HG03097 (cell line): ENCODE measurements at regions not wholly inside any gene's neighbourhood (a gene's known extent, or its start where the extent isn't known, plus 50 kb on each side); places are given as distances from the start of the nearest gene placed in this dataset.

Experiments used
- ATAC-seq: cut with Tn5 transposase; IDR thresholded peaks from one replicate; pipeline ENCODE4 v1.9.1; 2021; ENCODE audit not compliant: unreplicated experiment, low FRiP score

DNA sequence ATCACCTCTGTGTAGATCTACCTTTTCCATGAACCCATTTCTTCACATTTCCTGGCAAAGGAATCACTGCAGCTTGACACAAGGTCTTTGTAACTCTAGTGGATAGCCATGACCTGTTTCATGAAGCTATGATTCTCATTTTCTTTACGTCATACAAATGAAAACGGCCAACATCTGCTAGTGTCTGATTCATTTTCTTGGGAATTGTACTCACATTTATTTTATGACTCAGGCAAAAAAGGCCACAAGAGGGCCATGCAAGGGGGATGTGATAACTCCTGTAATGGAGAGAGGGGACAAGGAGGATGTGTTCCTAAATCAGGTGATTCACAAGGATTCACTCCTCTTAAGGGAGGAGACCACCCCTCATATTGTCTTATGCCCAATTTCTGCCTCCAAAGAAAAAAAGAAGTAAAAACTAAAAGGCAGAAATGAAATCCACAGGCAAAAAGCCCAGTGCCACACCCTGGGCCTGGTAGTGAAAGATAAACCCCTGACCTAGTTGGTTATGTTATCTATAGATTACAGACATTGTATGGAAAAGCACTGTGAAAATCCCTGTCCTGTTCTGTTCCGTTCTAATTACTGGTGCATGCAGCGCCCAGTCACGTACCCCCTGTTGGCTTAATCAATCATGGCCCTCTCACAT lies 249.9 kb downstream of the IPMK start:
- no peak for ATAC-seq

DNA sequence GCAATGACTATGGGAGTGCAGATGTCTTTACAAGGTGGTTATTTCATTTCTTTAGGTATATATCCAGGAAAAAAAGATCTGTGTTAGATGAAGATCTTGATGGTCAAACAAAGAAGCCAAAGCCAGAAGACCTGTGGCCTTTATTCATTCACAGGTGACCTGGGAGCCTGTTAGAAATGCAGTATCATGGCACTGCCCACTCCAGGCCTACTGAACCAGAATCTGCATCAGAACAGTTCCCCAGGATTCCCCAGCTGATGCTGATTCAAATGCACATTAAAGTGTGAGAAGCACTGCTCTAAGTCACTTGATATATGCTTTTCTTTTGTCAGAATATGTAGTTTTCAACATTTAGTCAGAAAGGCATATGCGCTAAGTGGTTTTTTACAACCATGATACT lies 251.1 kb downstream of the IPMK start:
- no peak for ATAC-seq

- no peak for ATAC-seq
Observed at GRCh38 chr10:58014436-58014835, 253.3 kb downstream of the IPMK start.

- ATAC-seq = no peak
Observed at GRCh38 chr10:58013406-58013805, 254.3 kb downstream of the IPMK start.

DNA sequence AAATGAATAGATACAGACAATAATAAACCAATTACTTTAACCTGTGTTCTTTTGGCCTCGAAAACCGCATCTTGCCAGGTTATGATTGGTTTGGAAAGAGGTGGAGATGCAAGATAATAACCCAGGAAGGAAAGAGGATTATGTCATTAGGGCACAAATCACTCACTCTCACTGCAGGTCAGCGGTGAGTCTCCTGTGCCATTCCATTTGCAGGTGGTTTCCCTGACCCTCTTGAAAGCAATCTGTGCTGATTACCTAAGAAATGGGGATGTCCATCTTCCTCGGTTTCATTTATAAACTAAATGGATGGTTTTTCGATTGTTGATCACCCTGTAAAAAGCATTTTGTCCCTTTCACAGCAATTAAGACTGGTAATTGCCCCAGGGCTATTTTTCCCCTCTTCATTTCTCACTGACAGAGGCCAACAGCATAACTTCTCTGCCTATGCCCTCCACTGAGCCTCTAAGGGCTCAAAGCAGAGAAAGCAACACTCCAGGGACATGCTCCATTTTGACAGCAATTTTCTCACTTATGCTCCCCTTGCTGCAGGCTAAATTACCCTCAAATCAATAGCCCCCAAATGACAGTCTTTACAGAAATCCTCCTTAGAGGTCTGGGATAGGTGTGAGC lies 257.5 kb downstream of the IPMK start:
- ATAC-seq = no peak

- no peak for ATAC-seq
Observed at GRCh38 chr10:58003945-58004344, 263.7 kb downstream of the IPMK start.

- no peak for ATAC-seq
Observed at GRCh38 chr10:58001159-58001558, 266.5 kb downstream of the IPMK start.

DNA sequence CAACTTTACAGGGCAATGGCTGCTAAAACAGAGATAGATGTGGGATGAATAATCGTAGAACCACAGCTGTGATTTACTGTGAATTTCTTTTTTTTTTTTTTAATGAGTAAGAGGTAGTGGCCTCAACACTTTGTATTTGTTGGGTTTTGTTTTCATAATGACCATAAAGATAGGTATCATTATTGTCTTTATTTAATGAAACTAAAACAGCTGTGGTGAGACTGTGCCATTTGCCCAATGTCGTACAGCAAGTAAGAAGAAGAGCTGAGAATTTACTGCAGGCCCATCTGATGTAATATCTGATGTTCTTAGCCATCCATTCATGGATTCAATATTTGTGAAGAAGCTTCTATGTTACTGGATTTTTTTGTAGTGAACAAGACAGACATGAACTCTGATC lies 271.2 kb downstream of the IPMK start:
- no peak for ATAC-seq

- no peak for ATAC-seq
Observed at GRCh38 chr10:57993302-57993701, 274.4 kb downstream of the IPMK start.

GRCh38 chr10:57992321-57993077 lies 275.2 kb downstream of the IPMK start:
- no peak for ATAC-seq

DNA sequence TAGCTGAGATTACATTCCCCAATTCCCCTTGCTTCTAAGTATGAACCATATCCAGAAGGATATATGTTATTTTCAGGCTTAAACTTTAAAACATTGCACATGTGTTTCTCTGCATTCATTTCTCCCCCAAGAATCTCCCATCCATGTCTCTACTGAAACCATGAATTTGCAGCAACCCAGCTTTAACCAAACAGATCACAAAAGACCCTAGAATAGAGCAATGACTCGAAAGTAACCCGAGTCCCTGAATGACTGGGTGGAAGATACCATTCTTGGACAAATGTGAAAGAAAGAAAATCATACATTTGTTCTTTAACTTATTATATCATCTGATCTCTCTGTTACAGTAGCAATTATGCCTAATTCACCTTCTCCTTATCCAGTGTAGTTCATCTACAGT lies 278.7 kb downstream of the IPMK start:
- no peak for ATAC-seq

GRCh38 chr10:57987055-57987721 lies 280.5 kb downstream of the IPMK start:
- no peak for ATAC-seq

- no peak for ATAC-seq
Observed at GRCh38 chr10:57986422-57986821, 281.3 kb downstream of the IPMK start.

GRCh38 chr10:57983281-57983791 lies 284.4 kb downstream of the IPMK start:
- no peak for ATAC-seq

- no peak for ATAC-seq
Observed at GRCh38 chr10:57982091-57982490, 285.6 kb downstream of the IPMK start.

DNA sequence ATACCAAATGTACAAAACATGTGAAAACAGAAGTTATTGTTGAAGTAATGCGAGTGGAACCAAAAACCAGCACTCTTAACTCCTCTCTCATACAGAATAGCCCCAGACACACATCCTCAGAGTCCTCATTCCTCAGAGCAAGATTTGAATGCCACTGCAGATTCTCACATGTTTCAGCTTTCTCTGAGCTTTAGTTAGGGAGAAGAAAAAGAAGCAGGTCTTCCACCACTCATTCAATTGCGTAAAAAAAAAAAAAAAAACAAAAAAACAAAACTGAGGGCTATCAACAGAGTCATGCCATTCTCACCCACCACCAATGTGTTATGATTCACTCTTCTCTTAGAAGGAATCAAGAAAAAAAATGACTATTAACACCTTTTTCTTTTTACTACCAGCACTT lies 287.7 kb downstream of the IPMK start:
- ATAC-seq = no peak

DNA sequence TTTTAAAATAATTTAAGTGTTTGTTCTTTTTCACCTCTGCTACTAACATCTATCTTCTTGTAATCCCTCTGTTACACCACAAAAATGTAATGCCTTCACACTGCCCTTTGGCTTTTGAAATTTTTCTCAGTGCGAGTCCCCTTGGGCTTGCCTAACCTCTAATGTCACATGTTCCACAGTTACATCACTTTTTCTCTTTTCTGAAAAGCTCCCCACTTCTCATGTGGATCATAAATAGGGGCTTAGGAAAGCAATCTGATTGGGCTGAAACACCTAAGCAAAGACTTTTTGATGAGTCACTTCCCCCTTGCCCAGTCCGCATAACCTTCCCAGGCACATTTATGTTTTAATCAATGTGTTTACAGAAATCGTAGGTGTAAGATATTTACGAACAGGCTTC lies 288.2 kb downstream of the IPMK start:
- ATAC-seq = no peak

DNA sequence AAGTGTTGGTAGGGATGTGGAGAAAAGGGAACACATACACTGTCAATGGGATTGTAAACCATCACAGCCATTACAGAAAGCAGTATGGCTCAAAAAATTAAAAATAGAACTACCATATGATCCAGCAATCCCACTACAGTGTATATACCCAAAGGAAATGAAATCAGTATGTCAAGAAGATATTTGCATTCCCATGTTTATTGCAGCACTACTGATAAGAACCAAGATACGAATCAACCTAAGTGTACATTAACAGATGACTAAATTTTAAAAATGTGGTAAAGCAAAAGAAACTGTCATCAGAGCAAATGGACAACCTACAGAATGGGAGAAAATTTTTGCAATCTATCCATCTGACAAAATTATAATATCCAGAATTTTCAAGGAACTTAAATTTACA lies 290.4 kb downstream of the IPMK start:
- ATAC-seq = no peak

- no peak for ATAC-seq
Observed at GRCh38 chr10:57973451-57973850, 294.2 kb downstream of the IPMK start.

DNA sequence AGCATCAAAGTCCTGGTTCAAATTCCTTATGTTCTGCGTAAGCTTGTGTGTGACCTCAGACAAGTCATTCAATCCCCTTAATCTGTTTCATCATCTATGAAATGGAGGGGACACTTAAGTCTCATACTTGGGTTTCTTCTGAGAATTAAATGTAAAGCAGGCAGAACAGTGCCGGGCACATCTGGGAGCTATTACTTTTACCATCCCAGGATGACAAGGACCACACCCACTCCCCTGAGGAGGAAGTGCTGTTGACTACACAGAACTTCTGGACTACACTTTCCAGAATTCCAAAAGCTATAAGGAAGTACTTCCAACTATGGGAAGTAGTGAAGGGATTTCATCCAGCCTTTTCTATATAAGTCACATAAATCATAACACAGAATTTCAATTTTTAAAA lies 294.9 kb downstream of the IPMK start:
- ATAC-seq = no peak

DNA sequence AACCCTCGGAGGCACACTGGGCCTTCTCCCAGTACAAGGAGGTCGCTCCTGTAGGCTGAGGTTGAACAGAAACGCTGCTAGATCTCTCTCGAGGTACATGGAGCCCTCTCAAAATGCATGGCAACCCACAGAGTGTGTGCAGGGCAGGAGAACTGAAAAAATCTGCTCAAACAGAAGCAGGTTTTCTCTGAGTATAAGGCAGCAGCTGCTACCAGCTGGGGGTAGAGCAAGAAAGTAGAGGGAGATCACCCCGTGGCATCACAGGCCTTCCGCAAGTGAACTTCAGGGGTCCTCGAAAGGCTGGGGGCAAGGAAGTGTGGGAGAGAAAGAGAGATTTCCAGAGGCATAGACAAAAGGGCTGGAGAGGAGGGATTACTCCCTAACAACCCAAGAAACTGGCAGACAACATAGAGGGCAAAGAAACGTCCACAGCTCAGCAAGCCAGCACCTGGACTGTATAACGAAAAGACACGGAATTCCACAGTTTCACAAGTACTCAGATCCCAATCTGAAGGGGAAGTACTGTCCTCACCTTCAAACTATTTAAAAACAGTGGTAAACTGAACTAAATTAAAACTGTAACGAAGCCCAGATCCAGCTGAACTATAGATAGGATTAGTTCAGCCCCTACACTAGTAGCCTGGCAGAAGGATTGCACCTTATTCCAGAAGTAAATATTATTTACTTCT lies 299.2 kb downstream of the IPMK start:
- no peak for ATAC-seq
